Psoas muscle (tissue), 7 donors: ENCODE measurements at regions not wholly inside any gene's neighbourhood (a gene's known extent, or its start where the extent isn't known, plus 50 kb on each side); places are given as distances from the start of the nearest gene placed in this dataset.

Source experiments
- ATAC-seq, 4 donors: fragments of 200-7000 bp; cut with Tn5 transposase; one replicate each; pipeline ENCODE4 v1.9.1; 2020; ENCODE audit warnings: moderate library complexity in 3 of 4, mild to moderate bottlenecking in 2 of 4
- DNase-seq, 2 donors: peaks; one replicate each; pipeline ENCODE4 v3.0.0-alpha.2; 2020
- H3K27ac ChIP-seq: fragments of 200-600 bp; one replicate; pipeline ENCODE4 v1.8.0; 2022
- H3K27me3 ChIP-seq, 3 donors: fragments of 200-600 bp in 1 of 3; one replicate each; pipeline versions ENCODE4 v1.6.1 to v1.8.0; 2013 to 2022; ENCODE audit warnings: low read length in 2 of 3, mild to moderate bottlenecking in 2 of 3, moderate library complexity in 1 of 3; ENCODE audit not compliant: insufficient read depth in 3 of 3
- H3K36me3 ChIP-seq, 2 donors: fragments of 200-600 bp in 1 of 2; one replicate each; pipeline versions ENCODE4 v1.6.1 to v1.8.0; 2013 to 2022; ENCODE audit warnings: low read depth in 1 of 2, mild to moderate bottlenecking in 1 of 2, moderate library complexity in 1 of 2; ENCODE audit not compliant: insufficient read depth in 1 of 2
- H3K4me1 ChIP-seq: fragments of 200-600 bp; one replicate; pipeline ENCODE4 v1.8.0; 2022
- H3K4me3 ChIP-seq: fragments of 200-600 bp; one replicate; pipeline ENCODE4 v1.8.0; 2022; ENCODE audit warnings: mild to moderate bottlenecking
- H3K9me3 ChIP-seq: fragments of 200-600 bp; one replicate; pipeline ENCODE4 v1.8.0; 2022
- CTCF ChIP-seq: fragments of 200-600 bp; IDR thresholded peaks from one replicate; pipeline ENCODE4 v1.8.0; 2022; ENCODE audit warnings: antibody characterized with exemption
- WGBS, 3 donors: extraction: QIAGEN DNeasy Blood & Tissue Kit; methylation state at CpG; one replicate each; pipeline versions ENCODE4 v1.1.6 to v1.1.7; 2013; 5-methylcytosine and 5-hydroxymethylcytosine counted together
- intact Hi-C, 2 donors: fragments of 100-400 bp; cut with DNase I; formaldehyde crosslinking; loops; one replicate each; pipeline versions ENCODE4 v1.11.0 to v1.14.2; 2022
- donor health status: healthy with polysubstance abuse.
- donor health status: DM: no; HTN: no; CAD: no; lungs with moderate emphysema.
- donor health status: Bipolar disorder and iron deficiency.
- donor health status: healthy.
- donor health status: DM: yes; HTN: yes; CAD: no.
- donor health status: DM: no; HTN: no; CAD: no.
- donor health status: DM: yes; HTN: yes; CAD: no.

GRCh38 chr18:67636597-67637385 is 120.3 kb upstream of the DSEL start:
- ATAC-seq (no peak), DNase-seq (no peak)
- no peak for TF ChIP-seq CTCF
- H3K4me3 ChIP-seq, result no peak overlapping the region
- no peaks in the 10 kb centered on the region for H3K27me3 ChIP-seq
- WGBS, 3 donors, result 88 to 90% (median 89%) methylated on average over 32 of the region's 32 CpGs
- H3K9me3 ChIP-seq, result no peaks in the 10 kb centered on the region
- no peaks in the 10 kb centered on the region for H3K4me1 ChIP-seq
- intact Hi-C loops, result no loop called here
- no peak overlapping the region for H3K27ac ChIP-seq
- no peaks in the 10 kb centered on the region for H3K36me3 ChIP-seq

GRCh38 chr18:67634631-67635338 is 118.3 kb upstream of the DSEL start:
- Histone ChIP-seq H3K27ac (no peak overlapping the region), H3K36me3 (no peaks in the 10 kb centered on the region), H3K27me3 (no peaks in the 10 kb centered on the region), H3K4me3 (no peak overlapping the region), H3K9me3 (no peaks in the 10 kb centered on the region), H3K4me1 (no peaks in the 10 kb centered on the region)
- DNase-seq (no peak), ATAC-seq (no peak)
- intact Hi-C loops, result no loop called here
- TF ChIP-seq CTCF, result no peak
- WGBS, 3 donors, result 44 to 55% (median 48%) methylated on average over 4 of the region's 4 CpGs

DNA sequence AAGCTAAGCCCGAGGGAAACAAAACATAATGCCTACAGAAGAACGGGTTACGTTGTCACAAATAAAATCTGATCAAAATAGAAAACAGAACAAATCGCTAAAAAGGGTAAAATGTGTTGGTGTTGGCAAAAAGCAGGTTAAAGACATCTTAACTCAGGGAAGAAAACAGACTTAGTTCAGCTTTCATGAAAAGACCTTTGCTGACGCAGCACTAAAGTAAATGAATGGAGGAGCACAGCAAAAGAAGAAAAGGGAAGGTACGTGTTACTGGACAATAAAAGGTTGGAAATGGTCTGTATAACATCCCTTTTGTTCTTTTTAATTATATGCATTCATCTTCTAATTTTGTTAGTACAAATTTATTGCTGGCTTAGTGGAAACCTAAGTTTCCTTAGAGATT is 117.4 kb upstream of the DSEL start:
- no peaks in the 10 kb centered on the region for H3K36me3 ChIP-seq
- DNase-seq (no peak), ATAC-seq (no peak)
- no peak overlapping the region for H3K4me3 ChIP-seq
- no peaks in the 10 kb centered on the region for H3K9me3 ChIP-seq
- H3K4me1 ChIP-seq, result no peaks in the 10 kb centered on the region
- intact Hi-C loops, result no loop called here
- no peak for TF ChIP-seq CTCF
- WGBS, 3 donors, result 76 to 84% (median 77%) methylated on average over 6 of the region's 6 CpGs
- H3K27ac ChIP-seq, result no peak overlapping the region
- H3K27me3 ChIP-seq, result no peaks in the 10 kb centered on the region

DNA sequence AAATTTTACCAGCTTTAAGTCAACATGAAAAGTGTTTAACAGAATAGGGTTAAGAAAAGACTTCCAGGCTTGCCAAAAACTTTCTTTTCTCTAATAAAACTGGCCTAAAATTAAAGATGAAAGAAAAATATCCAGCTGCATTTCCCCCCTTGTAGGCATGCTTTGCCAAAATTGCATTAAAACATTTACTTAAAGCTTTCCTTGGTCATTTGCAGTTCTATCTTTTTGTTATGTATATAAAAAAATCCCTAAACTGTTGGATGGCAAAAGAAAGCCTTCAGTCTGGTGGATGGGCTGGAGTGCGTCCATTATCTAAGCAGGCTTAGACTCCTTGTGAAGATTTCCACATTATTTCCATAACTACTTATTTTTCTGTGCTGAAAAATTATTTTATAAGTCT is 105.4 kb upstream of the DSEL start:
- no peaks in the 10 kb centered on the region for H3K4me1 ChIP-seq
- intact Hi-C loops, result no loop called here
- no peaks in the 10 kb centered on the region for H3K36me3 ChIP-seq
- no peak overlapping the region for H3K4me3 ChIP-seq
- H3K27me3 ChIP-seq, result no peaks in the 10 kb centered on the region
- 85 to 93% (median 85%) methylated on average over 1 of the region's 1 CpG for WGBS, 3 donors
- ATAC-seq (no peak), DNase-seq (no peak)
- H3K27ac ChIP-seq, result no peak overlapping the region
- no peak for TF ChIP-seq CTCF
- H3K9me3 ChIP-seq, result no peaks in the 10 kb centered on the region
